Rectal smooth muscle tissue (tissue), 1 donor: ENCODE measurements at regions not wholly inside any gene's neighbourhood (a gene's known extent, or its start where the extent isn't known, plus 50 kb on each side); places are given as distances from the start of the nearest gene placed in this dataset.
"Not testable (repeated sequence)": the region's sequence is repeated elsewhere in the genome, so short reads cannot be mapped to it uniquely, and the experiment has no call there.

Source experiments
- H3K27ac ChIP-seq: one replicate; pipeline ENCODE4 v1.7.0; 2013; ENCODE audit warnings: low read depth, low read length, inconsistent platforms
- H3K27me3 ChIP-seq: one replicate; pipeline ENCODE4 v1.7.0; 2013; ENCODE audit warnings: low read length; ENCODE audit not compliant: control insufficient read depth, insufficient read depth
- H3K36me3 ChIP-seq: one replicate; pipeline ENCODE4 v1.7.0; 2013; ENCODE audit warnings: low read length; ENCODE audit not compliant: control insufficient read depth, insufficient read depth
- H3K4me1 ChIP-seq: one replicate; pipeline ENCODE4 v1.7.0; 2013; ENCODE audit warnings: low read length; ENCODE audit not compliant: control insufficient read depth, insufficient read depth
- H3K4me3 ChIP-seq: one replicate; pipeline ENCODE4 v1.7.0; 2013; ENCODE audit warnings: low read length
- H3K9ac ChIP-seq: one replicate; pipeline ENCODE4 v1.7.0; 2013; ENCODE audit warnings: low read length

- Histone ChIP-seq H3K27me3 (no peaks in the 10 kb centered on the region), H3K9ac (no peak overlapping the region), H3K36me3 (no peaks in the 10 kb centered on the region), H3K4me1 (peaks cover 2% of the 10 kb centered on the region), H3K4me3 (no peak overlapping the region), H3K27ac (no peak overlapping the region)
These were observed 112.3 kb downstream of the POSTN start for GRCh38 chr13:37486171-37486681.

GRCh38 chr13:37485756-37486155 lies 112.8 kb downstream of the POSTN start:
- no peak overlapping the region for H3K27ac ChIP-seq
- no peak overlapping the region for H3K4me3 ChIP-seq
- H3K4me1 ChIP-seq: peaks cover 2% of the 10 kb centered on the region
- no peak overlapping the region for H3K9ac ChIP-seq
- no peaks in the 10 kb centered on the region for H3K27me3 ChIP-seq
- no peaks in the 10 kb centered on the region for H3K36me3 ChIP-seq

GRCh38 chr13:37484056-37484455 lies 114.5 kb downstream of the POSTN start:
- H3K4me3 ChIP-seq: no peak overlapping the region
- no peaks in the 10 kb centered on the region for H3K36me3 ChIP-seq
- no peaks in the 10 kb centered on the region for H3K27me3 ChIP-seq
- H3K27ac ChIP-seq: no peak overlapping the region
- no peak overlapping the region for H3K9ac ChIP-seq
- H3K4me1 ChIP-seq: peaks cover 2% of the 10 kb centered on the region

GRCh38 chr13:37482331-37482730 lies 116.2 kb downstream of the POSTN start:
- H3K4me1 ChIP-seq: peaks cover 2% of the 10 kb centered on the region
- no peak overlapping the region for H3K4me3 ChIP-seq
- no peaks in the 10 kb centered on the region for H3K27me3 ChIP-seq
- no peaks in the 10 kb centered on the region for H3K36me3 ChIP-seq
- H3K9ac ChIP-seq: no peak overlapping the region
- H3K27ac ChIP-seq: no peak overlapping the region

GRCh38 chr13:37481885-37482227 lies 116.7 kb downstream of the POSTN start:
- no peak overlapping the region for H3K27ac ChIP-seq
- no peaks in the 10 kb centered on the region for H3K27me3 ChIP-seq
- H3K4me3 ChIP-seq: no peak overlapping the region
- H3K9ac ChIP-seq: no peak overlapping the region
- peaks cover 2% of the 10 kb centered on the region for H3K4me1 ChIP-seq
- no peaks in the 10 kb centered on the region for H3K36me3 ChIP-seq

GRCh38 chr13:37481011-37481884 lies 117.3 kb downstream of the POSTN start:
- H3K27ac ChIP-seq: peak overlapping the region; percentile 1
- no peaks in the 10 kb centered on the region for H3K27me3 ChIP-seq
- no peaks in the 10 kb centered on the region for H3K36me3 ChIP-seq
- no peak overlapping the region for H3K9ac ChIP-seq
- peaks cover 2% of the 10 kb centered on the region for H3K4me1 ChIP-seq
- no peak overlapping the region for H3K4me3 ChIP-seq

GRCh38 chr13:37479916-37480315 lies 118.7 kb downstream of the POSTN start:
- Histone ChIP-seq H3K36me3 (no peaks in the 10 kb centered on the region), H3K27ac (no peak overlapping the region), H3K9ac (no peak overlapping the region), H3K4me1 (peaks cover 2% of the 10 kb centered on the region), H3K27me3 (no peaks in the 10 kb centered on the region), H3K4me3 (no peak overlapping the region)

- Histone ChIP-seq H3K4me1 (peaks cover 2% of the 10 kb centered on the region), H3K9ac (no peak overlapping the region), H3K27ac (no peak overlapping the region), H3K36me3 (no peaks in the 10 kb centered on the region), H3K27me3 (no peaks in the 10 kb centered on the region), H3K4me3 (no peak overlapping the region)
These were observed 121.7 kb downstream of the POSTN start for GRCh38 chr13:37476874-37477273.

- H3K27ac ChIP-seq: no peak overlapping the region
These were observed 122.6 kb downstream of the POSTN start for GRCh38 chr13:37475966-37476365.

GRCh38 chr13:37475151-37475550 lies 123.4 kb downstream of the POSTN start:
- Histone ChIP-seq H3K27ac (no peak overlapping the region), H3K36me3 (no peaks in the 10 kb centered on the region), H3K4me3 (no peak overlapping the region), H3K9ac (no peak overlapping the region), H3K4me1 (no peaks in the 10 kb centered on the region), H3K27me3 (no peaks in the 10 kb centered on the region)

More at GRCh38 chr13:37475966-37476365, 122.6 kb downstream of the POSTN start:
- no peak overlapping the region for H3K4me3 ChIP-seq
- H3K27me3 ChIP-seq: no peaks in the 10 kb centered on the region
- H3K36me3 ChIP-seq: no peaks in the 10 kb centered on the region
- no peak overlapping the region for H3K9ac ChIP-seq
- H3K4me1 ChIP-seq: no peaks in the 10 kb centered on the region

- H3K9ac ChIP-seq: no peak overlapping the region
- H3K36me3 ChIP-seq: no peaks in the 10 kb centered on the region
- no peak overlapping the region for H3K4me3 ChIP-seq
- no peaks in the 10 kb centered on the region for H3K27me3 ChIP-seq
- H3K4me1 ChIP-seq: no peaks in the 10 kb centered on the region
- H3K27ac ChIP-seq: no peak overlapping the region
These were observed 125.5 kb downstream of the POSTN start for GRCh38 chr13:37473035-37473434.

GRCh38 chr13:37472266-37472665 lies 126.3 kb downstream of the POSTN start:
- H3K4me1 ChIP-seq, H3K27ac ChIP-seq, H3K36me3 ChIP-seq, H3K27me3 ChIP-seq, H3K4me3 ChIP-seq, H3K9ac ChIP-seq: not testable (repeated sequence)

GRCh38 chr13:37460166-37460565 lies 138.4 kb downstream of the POSTN start:
- H3K27ac ChIP-seq: no peak overlapping the region
- H3K27me3 ChIP-seq: no peaks in the 10 kb centered on the region
- H3K36me3 ChIP-seq: no peaks in the 10 kb centered on the region
- no peaks in the 10 kb centered on the region for H3K4me1 ChIP-seq
- no peak overlapping the region for H3K9ac ChIP-seq
- no peak overlapping the region for H3K4me3 ChIP-seq
